NOMO-1 treated with DMSO at 0.1 percent for 48 hours (cell line): ENCODE measurements at regions not wholly inside any gene's neighbourhood (a gene's known extent, or its start where the extent isn't known, plus 50 kb on each side); places are given as distances from the start of the nearest gene placed in this dataset.
A peak's percentile ranks its signal among the peaks of the same experiment; 100 is the strongest.
"Not testable (repeated sequence)": the region's sequence is repeated elsewhere in the genome, so short reads cannot be mapped to it uniquely, and the experiment has no call there.

ENCODE experiments used
- DNase-seq: peaks from one replicate; lab custom pipeline; 2025; ENCODE audit not compliant: unreplicated experiment; lab: John Stamatoyannopoulos, UW

GRCh38 chr20:6715401-6715941, 52.0 kb upstream of the BMP2 start:
- no peak for DNase-seq

GRCh38 chr20:6714279-6714711, 53.2 kb upstream of the BMP2 start:
- no peak for DNase-seq

GRCh38 chr20:6711951-6712649, 55.4 kb upstream of the BMP2 start:
- no peak for DNase-seq

- DNase-seq: no peak
Observed at GRCh38 chr20:6709910-6710595, 57.4 kb upstream of the BMP2 start.

- no peak for DNase-seq
Observed at GRCh38 chr20:6708010-6708409, 59.5 kb upstream of the BMP2 start.

- DNase-seq: no peak
Observed at GRCh38 chr20:6707321-6707831, 60.1 kb upstream of the BMP2 start.

- DNase-seq: no peak
Observed at GRCh38 chr20:6705926-6706548, 61.4 kb upstream of the BMP2 start.

- peak; percentile 39 for DNase-seq
Observed at GRCh38 chr20:6705106-6705766, 62.2 kb upstream of the BMP2 start.

- DNase-seq: no peak
Observed at GRCh38 chr20:6704132-6704861, 63.2 kb upstream of the BMP2 start.

- no peak for DNase-seq
Observed at GRCh38 chr20:6703656-6704055, 63.8 kb upstream of the BMP2 start.

GRCh38 chr20:6703047-6703446, 64.4 kb upstream of the BMP2 start:
- DNase-seq: peak; percentile 12

GRCh38 chr20:6702144-6702543, 65.3 kb upstream of the BMP2 start:
- DNase-seq: no peak

- peak; percentile 96 for DNase-seq
Observed at GRCh38 chr20:6700563-6701329, 66.7 kb upstream of the BMP2 start.

- DNase-seq: no peak
Observed at GRCh38 chr20:6699921-6700562, 67.4 kb upstream of the BMP2 start.

GRCh38 chr20:6698723-6699122, 68.8 kb upstream of the BMP2 start:
- no peak for DNase-seq

GRCh38 chr20:6698056-6698455, 69.4 kb upstream of the BMP2 start:
- DNase-seq: no peak

GRCh38 chr20:6697228-6697972, 70.1 kb upstream of the BMP2 start:
- no peak for DNase-seq

- DNase-seq: no peak
Observed at GRCh38 chr20:6696001-6696400, 71.5 kb upstream of the BMP2 start.

GRCh38 chr20:6693808-6694198, 73.7 kb upstream of the BMP2 start:
- DNase-seq: not testable (repeated sequence)
